ENCODE measurements at regions not wholly inside any gene's neighbourhood (a gene's known extent, or its start where the extent isn't known, plus 50 kb on each side); places are given as distances from the start of the nearest gene placed in this dataset.
"Not testable (repeated sequence)": the region's sequence is repeated elsewhere in the genome, so short reads cannot be mapped to it uniquely, and the experiment has no call there.

GRCh38 chr7:65558584-65558983 is 184.9 kb downstream of the ZNF92 start:
- TF ChIP-seq, protein P1, sequence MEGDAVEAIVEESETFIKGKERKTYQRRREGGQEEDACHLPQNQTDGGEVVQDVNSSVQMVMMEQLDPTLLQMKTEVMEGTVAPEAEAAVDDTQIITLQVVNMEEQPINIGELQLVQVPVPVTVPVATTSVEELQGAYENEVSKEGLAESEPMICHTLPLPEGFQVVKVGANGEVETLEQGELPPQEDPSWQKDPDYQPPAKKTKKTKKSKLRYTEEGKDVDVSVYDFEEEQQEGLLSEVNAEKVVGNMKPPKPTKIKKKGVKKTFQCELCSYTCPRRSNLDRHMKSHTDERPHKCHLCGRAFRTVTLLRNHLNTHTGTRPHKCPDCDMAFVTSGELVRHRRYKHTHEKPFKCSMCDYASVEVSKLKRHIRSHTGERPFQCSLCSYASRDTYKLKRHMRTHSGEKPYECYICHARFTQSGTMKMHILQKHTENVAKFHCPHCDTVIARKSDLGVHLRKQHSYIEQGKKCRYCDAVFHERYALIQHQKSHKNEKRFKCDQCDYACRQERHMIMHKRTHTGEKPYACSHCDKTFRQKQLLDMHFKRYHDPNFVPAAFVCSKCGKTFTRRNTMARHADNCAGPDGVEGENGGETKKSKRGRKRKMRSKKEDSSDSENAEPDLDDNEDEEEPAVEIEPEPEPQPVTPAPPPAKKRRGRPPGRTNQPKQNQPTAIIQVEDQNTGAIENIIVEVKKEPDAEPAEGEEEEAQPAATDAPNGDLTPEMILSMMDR (IDR thresholded peaks at IDR 0.05) = not testable (repeated sequence)
- TF ChIP-seq POLR2A, POLR2AphosphoS5 (IDR thresholded peaks at IDR 0.05): not testable (repeated sequence)

Data from prostate gland (tissue), 2 donors.